ENCODE measurements at regions not wholly inside any gene's neighbourhood (a gene's known extent, or its start where the extent isn't known, plus 50 kb on each side); places are given as distances from the start of the nearest gene placed in this dataset.

DNA sequence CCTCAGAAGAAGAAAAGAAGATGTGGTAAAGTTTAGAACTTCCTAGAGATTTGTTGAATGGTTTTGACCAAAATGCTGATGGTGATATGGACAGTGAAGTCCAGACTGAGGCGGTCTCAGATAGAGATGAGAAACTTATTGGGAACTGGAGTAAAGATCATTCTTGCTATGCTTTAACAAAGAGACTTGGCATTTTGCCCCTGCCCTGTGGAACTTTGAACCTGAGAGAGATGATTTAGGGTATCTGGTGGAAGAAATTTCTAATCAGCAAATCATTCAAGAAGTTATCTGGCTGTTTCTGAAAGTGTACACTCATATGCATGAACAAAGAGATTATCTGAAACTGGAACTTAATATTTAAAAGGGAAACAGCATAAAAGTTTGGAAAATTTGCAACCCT is 505.2 kb downstream of the NSUN3 start:
- H3K36me3 ChIP-seq (ENCODE audit: insufficient read depth, low read length): no peaks in the 10 kb centered on the region
- H2AFZ ChIP-seq (ENCODE audit: low read length): no peak overlapping the region
- no peak for TF ChIP-seq CTCF (IDR thresholded peaks at IDR 0.05; ENCODE audit: extremely low read depth, low read depth, low read length)
- no peaks in the 10 kb centered on the region for H3K79me2 ChIP-seq (ENCODE audit: insufficient read depth, low read length)
- DNase-seq (ENCODE audit: insufficient read length, low spot score, missing footprints): no peak
- no peak overlapping the region for H3K4me3 ChIP-seq (ENCODE audit: insufficient read depth, low read length)
- H3K9me3 ChIP-seq (ENCODE audit: low read depth, low read length): no peaks in the 10 kb centered on the region
- H3K27me3 ChIP-seq (ENCODE audit: insufficient read depth, low read length): no peaks in the 10 kb centered on the region
- H4K20me1 ChIP-seq (ENCODE audit: insufficient read depth, low read length): no peaks in the 10 kb centered on the region
- H3K4me1 ChIP-seq (ENCODE audit: insufficient read depth, low read length): no peaks in the 10 kb centered on the region
- H3K4me2 ChIP-seq (ENCODE audit: insufficient read depth, low read length): no peak overlapping the region
- no peak overlapping the region for H3K27ac ChIP-seq (ENCODE audit: low read depth, low read length)

DNA sequence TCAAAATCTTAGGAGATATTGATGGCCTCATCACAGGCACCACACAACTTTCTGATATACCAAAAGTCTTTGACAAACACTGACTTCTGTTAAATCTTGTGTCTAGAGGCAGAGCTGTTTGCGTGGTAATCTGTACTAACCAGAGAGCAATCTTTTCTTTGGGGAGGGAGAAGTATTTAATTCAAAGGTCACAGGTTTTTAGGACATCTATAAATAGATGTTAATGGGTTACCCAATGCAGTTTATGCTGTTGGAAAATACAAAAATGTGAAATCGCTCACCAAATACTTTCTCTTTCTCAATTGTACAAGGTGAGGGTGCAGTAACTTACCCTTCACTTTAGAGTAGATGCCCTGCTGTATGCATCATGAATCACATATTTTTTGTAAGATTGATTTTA is 510.5 kb downstream of the NSUN3 start:
- H3K4me3 ChIP-seq (ENCODE audit: insufficient read depth, low read length): no peak overlapping the region
- DNase-seq (ENCODE audit: insufficient read length, low spot score, missing footprints): no peak

DNA sequence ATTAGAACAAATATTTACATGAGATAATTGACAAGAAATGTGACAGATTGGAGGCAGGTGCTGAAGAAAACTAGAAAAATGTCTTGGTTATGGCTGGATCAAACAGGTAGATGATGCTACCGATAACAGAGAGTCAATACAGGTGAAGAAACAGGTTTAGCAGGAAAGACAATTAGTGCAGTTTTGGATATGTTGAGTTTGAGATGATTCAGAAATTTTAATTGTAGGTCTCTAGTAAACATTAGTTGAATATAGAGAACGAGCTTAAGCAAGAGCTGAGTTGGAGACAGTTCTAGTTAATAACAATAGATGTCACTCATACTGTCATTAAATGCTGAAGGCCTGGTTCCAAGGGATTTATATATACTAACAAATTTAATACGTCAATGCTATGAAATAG is 524.4 kb downstream of the NSUN3 start:
- Histone ChIP-seq H3K4me2 (ENCODE audit: insufficient read depth, low read length) (no peak overlapping the region), H3K27ac (ENCODE audit: low read depth, low read length) (no peak overlapping the region), H3K4me1 (ENCODE audit: insufficient read depth, low read length) (no peaks in the 10 kb centered on the region), H3K36me3 (ENCODE audit: insufficient read depth, low read length) (no peaks in the 10 kb centered on the region), H3K9me3 (ENCODE audit: low read depth, low read length) (no peaks in the 10 kb centered on the region), H3K79me2 (ENCODE audit: insufficient read depth, low read length) (no peaks in the 10 kb centered on the region), H4K20me1 (ENCODE audit: insufficient read depth, low read length) (no peaks in the 10 kb centered on the region), H2AFZ (ENCODE audit: low read length) (no peak overlapping the region), H3K4me3 (ENCODE audit: insufficient read depth, low read length) (no peak overlapping the region), H3K27me3 (ENCODE audit: insufficient read depth, low read length) (no peaks in the 10 kb centered on the region)
- TF ChIP-seq CTCF (IDR thresholded peaks at IDR 0.05; ENCODE audit: extremely low read depth, low read depth, low read length): no peak
- no peak for DNase-seq (ENCODE audit: insufficient read length, low spot score, missing footprints)

More for the DNA sequence above, 510.5 kb downstream of the NSUN3 start:
- Histone ChIP-seq H3K36me3 (ENCODE audit: insufficient read depth, low read length) (no peaks in the 10 kb centered on the region), H3K9me3 (ENCODE audit: low read depth, low read length) (peaks cover 3% of the 10 kb centered on the region), H3K79me2 (ENCODE audit: insufficient read depth, low read length) (no peaks in the 10 kb centered on the region), H3K4me1 (ENCODE audit: insufficient read depth, low read length) (no peaks in the 10 kb centered on the region), H3K27me3 (ENCODE audit: insufficient read depth, low read length) (no peaks in the 10 kb centered on the region), H3K27ac (ENCODE audit: low read depth, low read length) (no peak overlapping the region), H2AFZ (ENCODE audit: low read length) (no peak overlapping the region), H4K20me1 (ENCODE audit: insufficient read depth, low read length) (no peaks in the 10 kb centered on the region), H3K4me2 (ENCODE audit: insufficient read depth, low read length) (no peak overlapping the region)
- no peak for TF ChIP-seq CTCF (IDR thresholded peaks at IDR 0.05; ENCODE audit: extremely low read depth, low read depth, low read length)

GRCh38 chr3:94593526-94594150 is 530.8 kb downstream of the NSUN3 start:
- Histone ChIP-seq H3K27ac (ENCODE audit: low read depth, low read length) (no peak overlapping the region), H2AFZ (ENCODE audit: low read length) (no peak overlapping the region), H3K4me2 (ENCODE audit: insufficient read depth, low read length) (no peak overlapping the region), H4K20me1 (ENCODE audit: insufficient read depth, low read length) (no peaks in the 10 kb centered on the region), H3K4me3 (ENCODE audit: insufficient read depth, low read length) (no peak overlapping the region), H3K36me3 (ENCODE audit: insufficient read depth, low read length) (no peaks in the 10 kb centered on the region), H3K9me3 (ENCODE audit: low read depth, low read length) (no peaks in the 10 kb centered on the region), H3K27me3 (ENCODE audit: insufficient read depth, low read length) (no peaks in the 10 kb centered on the region), H3K4me1 (ENCODE audit: insufficient read depth, low read length) (no peaks in the 10 kb centered on the region), H3K79me2 (ENCODE audit: insufficient read depth, low read length) (no peaks in the 10 kb centered on the region)
- DNase-seq (ENCODE audit: insufficient read length, low spot score, missing footprints): no peak
- TF ChIP-seq CTCF (IDR thresholded peaks at IDR 0.05; ENCODE audit: extremely low read depth, low read depth, low read length): no peak

Data from osteoblast (primary cell).